K562 (cell line): ENCODE measurements at regions not wholly inside any gene's neighbourhood (a gene's known extent, or its start where the extent isn't known, plus 50 kb on each side); places are given as distances from the start of the nearest gene placed in this dataset.

Experiments
- ATAC-seq: fragments of 200-7000 bp; cut with Tn5 transposase; 3 replicates; pipeline ENCODE4 v1.9.1; 2020; ENCODE audit warnings: moderate library complexity
- BruUV-seq: library from RNA; stranded (reverse); fragments of 400-500 nt; replicated peaks from 2 replicates; lab custom pipeline; 2021; lab: Mats Ljungman, UMichigan
- CTCF ChIA-PET: fragments of 300-600 bp; formaldehyde crosslinking; extraction: SDS; loops from one replicate; lab custom pipeline; 2021; ENCODE audit warnings: low intra/inter-chr PET ratio; lab: Yijun Ruan, JAX
- POLR2A ChIA-PET: fragments of 300-600, 350-650 bp; sonication (Branson Sonifier 250); formaldehyde crosslinking; extraction: SDS; loops from one replicate; lab custom pipeline; 2021; ENCODE audit warnings: antibody characterized with exemption, inconsistent platforms; lab: Yijun Ruan, JAX
- DNase-seq, 4 experiments: peaks; one replicate each; pipeline versions ENCODE4 v3.0.0 to v3.0.0-alpha.2; 2011 to 2018; ENCODE audit warnings: low spot score in 3 of 4, mixed read lengths in 3 of 4; ENCODE audit errors: extremely low read depth in 1 of 4
- FAIRE-seq: peaks from 2 replicates; lab custom pipeline; 2011; peaks lifted over from hg19 to GRCh38; lab: Jason Lieb, UNC
- H2AFZ ChIP-seq: 2 replicates; pipeline ENCODE4 v1.6.0; 2011; ENCODE audit warnings: low read depth, low read length, control low read depth, inconsistent platforms
- H3K27ac ChIP-seq: fragments of 200-600 bp; 3 replicates; pipeline ENCODE4 v1.8.0; 2011; ENCODE audit warnings: low read depth, mild to moderate bottlenecking, control low read depth, inconsistent platforms, low read length, moderate library complexity, mixed read lengths; ENCODE audit errors: extremely low read depth
- H3K27me3 ChIP-seq, 2 experiments: fragments of 300-600 bp in 1 of 2; 2 replicates in 1 of 2; 3 replicates in 1 of 2; pipeline versions ENCODE4 v1.6.0 to v1.8.0; 2011; ENCODE audit warnings: inconsistent platforms in 2 of 2, low read length in 2 of 2, mild to moderate bottlenecking in 1 of 2, mixed read lengths in 1 of 2, moderate library complexity in 1 of 2; ENCODE audit not compliant: control insufficient read depth in 2 of 2, insufficient read depth in 2 of 2
- H3K36me3 ChIP-seq: fragments of 300-600 bp; 3 replicates; pipeline ENCODE4 v1.8.0; 2011; ENCODE audit warnings: mild to moderate bottlenecking, low read length, inconsistent platforms; ENCODE audit not compliant: control insufficient read depth, insufficient read depth
- H3K4me1 ChIP-seq, 2 experiments: fragments of 200-600 bp in 1 of 2; replicated peaks in 1 of 2; 2 replicates in 1 of 2; 3 replicates in 1 of 2; pipeline versions ENCODE4 v1.5.1 to v1.8.0; 2011; ENCODE audit warnings: inconsistent platforms in 2 of 2, low read length in 2 of 2, mild to moderate bottlenecking in 1 of 2, mixed read lengths in 1 of 2, moderate library complexity in 1 of 2; ENCODE audit not compliant: control insufficient read depth in 2 of 2, insufficient read depth in 2 of 2
- H3K4me2 ChIP-seq: 2 replicates; pipeline ENCODE4 v1.6.1; 2011; ENCODE audit warnings: low read length, control low read depth, inconsistent platforms, mixed read lengths; ENCODE audit not compliant: insufficient read depth
- H3K4me3 ChIP-seq: fragments of 200-600 bp; sonication (generic), shearing (Covaris generic); 2 replicates; pipeline ENCODE4 v1.5.1; 2016; ENCODE audit warnings: control low read depth, inconsistent platforms
- H3K79me2 ChIP-seq: fragments of 200-600 bp; 3 replicates; pipeline ENCODE4 v1.8.0; 2011; ENCODE audit warnings: low read length, inconsistent platforms; ENCODE audit not compliant: control insufficient read depth, insufficient read depth
- H3K9ac ChIP-seq, 2 experiments: 2 replicates each; pipeline versions ENCODE4 v1.6.0 to v1.6.1; 2011; ENCODE audit warnings: low read depth in 2 of 2, low read length in 2 of 2, control low read depth in 1 of 2, inconsistent platforms in 1 of 2, mild to moderate bottlenecking in 1 of 2, mixed read lengths in 1 of 2; ENCODE audit not compliant: insufficient read depth in 1 of 2
- H3K9me1 ChIP-seq: one replicate; pipeline ENCODE4 v1.6.0; 2011; ENCODE audit warnings: inconsistent platforms, mild to moderate bottlenecking, low read length, moderate library complexity; ENCODE audit not compliant: control insufficient read depth, insufficient read depth
- H3K9me3 ChIP-seq: replicated peaks from 2 replicates; pipeline ENCODE4 v1.5.1; 2011; ENCODE audit warnings: low read depth, low read length, inconsistent platforms; ENCODE audit not compliant: control insufficient read depth, insufficient read depth
- H4K20me1 ChIP-seq: replicated peaks from 2 replicates; pipeline ENCODE4 v1.6.1; 2011; ENCODE audit warnings: low read length, inconsistent platforms, mixed read lengths; ENCODE audit not compliant: control insufficient read depth, insufficient read depth
- FOXM1 ChIP-seq, 2 experiments: fragments of 450-650 bp in 1 of 2; sonication (generic) in 1 of 2; formaldehyde crosslinking in 1 of 2; IDR thresholded peaks; 2 replicates each; pipeline versions ENCODE4 v1.6.1 to v1.9.0; 2017 to 2022; ENCODE audit warnings: low read depth in 2 of 2, mild to moderate bottlenecking in 2 of 2, missing genetic modification reagents in 1 of 2, moderate library complexity in 1 of 2
- FOXP4 ChIP-seq: sonication (generic); formaldehyde crosslinking; IDR thresholded peaks from 2 replicates; pipeline ENCODE4 v1.8.0; 2022; ENCODE audit warnings: mild to moderate bottlenecking, missing genetic modification reagents, borderline replicate concordance
- HDAC6 ChIP-seq: IDR thresholded peaks from 2 replicates; pipeline ENCODE4 v1.6.1; 2012; ENCODE audit warnings: low read depth, mild to moderate bottlenecking, control low read depth, inconsistent platforms, low read length, moderate library complexity
- NCOR1 ChIP-seq: fragments of 450-650 bp; IDR thresholded peaks from 2 replicates; pipeline ENCODE4 v1.6.1; 2016; ENCODE audit warnings: mild to moderate bottlenecking, moderate library complexity
- NONO ChIP-seq, 2 experiments: fragments of 200-400 bp in 1 of 2; fragments of 450-650 bp in 1 of 2; formaldehyde crosslinking in 1 of 2; IDR thresholded peaks; 2 replicates each; pipeline ENCODE4 v1.6.1; 2017; ENCODE audit warnings: low read depth in 2 of 2, mild to moderate bottlenecking in 2 of 2, moderate library complexity in 2 of 2, low read length in 1 of 2
- STAT5A ChIP-seq: IDR thresholded peaks from 2 replicates; pipeline ENCODE4 v1.6.1; 2012; ENCODE audit warnings: low read length, inconsistent platforms, borderline replicate concordance
- ZBTB40 ChIP-seq, 2 experiments: fragments of 450-650 bp in 1 of 2; sonication (generic) in 1 of 2; formaldehyde crosslinking in 1 of 2; IDR thresholded peaks; 2 replicates each; pipeline versions ENCODE4 v1.7.1 to v1.9.0; 2016 to 2022; ENCODE audit warnings: inconsistent platforms in 1 of 2, mild to moderate bottlenecking in 1 of 2, missing genetic modification reagents in 1 of 2
- ZNF197 ChIP-seq: fragments of 200-800 bp; sonication (Bioruptor generic); IDR thresholded peaks from 2 replicates; pipeline ENCODE4 v1.6.1; 2016; ENCODE audit warnings: low read depth, missing genetic modification characterization, missing compliant biosample characterization
- WGBS: fragments of 100-300 bp; shearing (Covaris generic); methylation state at CpG from one replicate; pipeline ENCODE4 v1.1.6; 2016; ENCODE audit warnings: low coverage, mixed read lengths; ENCODE audit not compliant: insufficient coverage; ENCODE audit errors: missing lambda C conversion rate; 5-methylcytosine and 5-hydroxymethylcytosine counted together
- in situ Hi-C: fragments of 300-500 bp; cut with MboI; formaldehyde crosslinking; loops from 4 replicates; pipeline ENCODE4 v1.15.0; 2018; ENCODE audit warnings: inconsistent platforms, mixed read lengths
- intact Hi-C: fragments of 100-400 bp; cut with micrococcal nuclease; formaldehyde crosslinking; loops from 2 replicates; pipeline ENCODE4 v1.14.2; 2022

GRCh38 chr13:32830336-32831031 lies 185.7 kb upstream of the KL start:
- no TSS peak for BruUV-seq
- Histone ChIP-seq H2AFZ (no peak overlapping the region), H3K4me1 (no peaks in the 10 kb centered on the region), H3K4me3 (no peak overlapping the region), H3K79me2 (no peaks in the 10 kb centered on the region), H3K9me1 (no peaks in the 10 kb centered on the region), H4K20me1 (no peaks in the 10 kb centered on the region), H3K4me2 (no peak overlapping the region), H3K9ac (no peak overlapping the region), H3K27me3 (peaks cover 3 to 5% of the 10 kb centered on the region in 2 experiments; a peak in 1 of 5 replicates), H3K36me3 (no peaks in the 10 kb centered on the region), H3K9me3 (no peaks in the 10 kb centered on the region), H3K27ac (no peak overlapping the region)
- ChIA-PET CTCF (no interaction called here), POLR2A (no interaction called here)
- in situ Hi-C loops (no loop called here), intact Hi-C loops (loop anchor here (2.0 kb wide), 1 partner anchor 52 kb away; no protein-coding TSS in a partner anchor)
- FAIRE-seq = no peak
- 1% methylated on average over 10 of the region's 10 CpGs for WGBS
- ATAC-seq = no peak
- no peak for DNase-seq
- no peak for TF ChIP-seq NCOR1
- TF ChIP-seq HDAC6 = no peak
- TF ChIP-seq ZNF197 (CRISPR knock-in tag) = no peak
- TF ChIP-seq FOXP4 (CRISPR knock-in tag) = no peak
- no peak for TF ChIP-seq NONO (IDR thresholded peaks at IDR 0.05; ENCODE audit: low read depth in 2 of 2, low read length in 1 of 2)
- TF ChIP-seq FOXM1 (IDR thresholded peaks at IDR 0.05; ENCODE audit: low read depth) = no peak
- no peak for TF ChIP-seq FOXM1 (CRISPR knock-in tag; IDR thresholded peaks at IDR 0.05; ENCODE audit: low read depth)
- no peak for TF ChIP-seq ZBTB40 (IDR thresholded peaks at IDR 0.05)
- no peak for TF ChIP-seq ZBTB40 (CRISPR knock-in tag; IDR thresholded peaks at IDR 0.05)
- no peak for TF ChIP-seq STAT5A
